SH-SY5Y (cell line): ENCODE measurements at regions not wholly inside any gene's neighbourhood (a gene's known extent, or its start where the extent isn't known, plus 50 kb on each side); places are given as distances from the start of the nearest gene placed in this dataset.

Experiments used
- GATA2 ChIP-seq: IDR thresholded peaks from 2 replicates; pipeline ENCODE4 v1.6.1; 2011; ENCODE audit warnings: mild to moderate bottlenecking, low read depth, low read length
- GATA3 ChIP-seq: IDR thresholded peaks from 2 replicates; pipeline ENCODE4 v1.6.1; 2011; ENCODE audit warnings: low read depth, mild to moderate bottlenecking, low read length, moderate library complexity

DNA sequence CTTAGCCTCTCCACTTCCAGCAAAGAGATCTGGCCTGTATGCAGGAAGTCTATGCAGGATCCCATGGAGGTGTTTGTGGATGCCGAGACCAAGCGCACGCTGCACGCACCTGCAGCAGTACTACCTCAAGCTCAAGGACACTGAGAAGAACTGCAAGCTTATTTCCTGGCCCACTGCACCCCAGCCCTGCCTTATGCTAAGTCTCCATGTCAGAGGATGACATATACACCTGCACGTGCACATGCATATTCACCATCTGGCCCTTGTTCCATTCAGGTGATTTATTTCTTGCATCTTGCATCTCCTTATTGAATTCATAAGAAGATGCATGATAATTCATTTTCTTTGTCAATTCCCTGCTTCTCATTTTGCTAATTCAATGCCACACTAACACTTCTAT is 472.8 kb upstream of the SGCG start:
- TF ChIP-seq GATA3 (no peak), GATA2 (no peak)
